ENCODE measurements at regions not wholly inside any gene's neighbourhood (a gene's known extent, or its start where the extent isn't known, plus 50 kb on each side); places are given as distances from the start of the nearest gene placed in this dataset.
"Not testable (repeated sequence)": the region's sequence is repeated elsewhere in the genome, so short reads cannot be mapped to it uniquely, and the experiment has no call there.

DNA sequence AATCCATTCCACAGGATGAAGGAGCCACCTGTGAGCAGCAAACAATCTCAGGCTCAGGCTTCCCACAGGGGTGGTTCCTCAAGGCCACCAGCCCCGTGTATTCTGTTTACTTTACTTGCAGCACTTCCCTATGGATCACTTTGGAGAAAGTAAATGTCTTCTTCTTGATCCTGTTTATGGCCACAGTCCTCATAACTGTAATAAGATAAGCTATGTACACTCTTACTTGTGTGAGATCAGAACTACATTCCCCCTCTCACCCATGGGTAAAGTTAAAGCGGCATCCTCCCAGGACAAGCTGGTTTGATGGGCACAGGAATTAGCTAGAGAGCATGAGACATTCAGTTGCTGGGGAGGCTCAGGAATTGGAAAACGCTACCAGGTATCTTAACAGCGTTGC is 86.1 kb downstream of the TMEM215 start:
- Mint-ChIP-seq H3K9me3 (ENCODE audit: insufficient read depth) (no peaks in the 10 kb centered on the region), H3K36me3 (ENCODE audit: low read depth) (no peaks in the 10 kb centered on the region), H3K27me3 (ENCODE audit: low read depth) (peaks cover 6% of the 10 kb centered on the region), H3K4me3 (no peak overlapping the region), H3K4me1 (ENCODE audit: low read depth) (no peaks in the 10 kb centered on the region), H3K27ac (no peak overlapping the region)
- ChIA-PET POLR2A (no interaction called here), CTCF (no interaction called here)
- ATAC-seq (no peak), DNase-seq (no peak)

DNA sequence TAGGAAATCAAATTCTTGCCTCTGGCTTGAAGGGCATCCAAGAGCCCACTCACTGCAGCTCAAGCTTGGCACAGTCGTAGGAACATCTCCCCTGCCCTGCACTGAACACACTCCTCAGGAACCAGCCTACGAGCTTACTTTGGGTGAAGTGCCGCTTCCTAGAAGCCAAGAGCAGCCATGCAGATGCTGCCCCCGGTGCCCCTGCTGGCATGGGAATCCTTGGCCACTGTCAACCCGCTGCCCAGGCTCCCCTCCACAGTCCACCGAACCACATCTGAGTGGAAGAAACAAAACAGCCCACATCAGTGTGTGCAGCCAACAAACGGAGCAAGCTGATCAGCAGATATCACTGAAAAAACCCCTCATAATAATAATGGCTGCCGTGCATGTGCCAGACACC is 89.8 kb downstream of the TMEM215 start:
- Mint-ChIP-seq H3K36me3 (ENCODE audit: low read depth) (no peaks in the 10 kb centered on the region), H3K4me3 (no peak overlapping the region), H3K27me3 (ENCODE audit: low read depth) (peaks cover 6% of the 10 kb centered on the region), H3K27ac (no peak overlapping the region), H3K9me3 (ENCODE audit: insufficient read depth) (no peaks in the 10 kb centered on the region), H3K4me1 (ENCODE audit: low read depth) (peaks cover 4% of the 10 kb centered on the region)
- DNase-seq, result no peak
- ChIA-PET CTCF (no interaction called here), POLR2A (no interaction called here)
- ATAC-seq, result no peak

GRCh38 chr9:32873553-32873952 is 90.2 kb downstream of the TMEM215 start:
- Mint-ChIP-seq H3K9me3 (ENCODE audit: insufficient read depth) (no peaks in the 10 kb centered on the region), H3K27ac (no peak overlapping the region), H3K4me3 (no peak overlapping the region), H3K4me1 (ENCODE audit: low read depth) (peaks cover 4% of the 10 kb centered on the region), H3K27me3 (ENCODE audit: low read depth) (peaks cover 6% of the 10 kb centered on the region), H3K36me3 (ENCODE audit: low read depth) (no peaks in the 10 kb centered on the region)
- CTCF ChIA-PET, result no interaction called here
- no peak for ATAC-seq
- DNase-seq, result no peak
- POLR2A ChIA-PET, result no interaction called here

GRCh38 chr9:32875242-32875641 is 91.9 kb downstream of the TMEM215 start:
- no peak for DNase-seq
- Mint-ChIP-seq H3K27ac (no peak overlapping the region), H3K4me1 (ENCODE audit: low read depth) (peaks cover 4% of the 10 kb centered on the region), H3K36me3 (ENCODE audit: low read depth) (no peaks in the 10 kb centered on the region), H3K9me3 (ENCODE audit: insufficient read depth) (no peaks in the 10 kb centered on the region), H3K27me3 (ENCODE audit: low read depth) (no peaks in the 10 kb centered on the region), H3K4me3 (no peak overlapping the region)
- POLR2A ChIA-PET, result no interaction called here
- no peak for ATAC-seq
- CTCF ChIA-PET, result no interaction called here

DNA sequence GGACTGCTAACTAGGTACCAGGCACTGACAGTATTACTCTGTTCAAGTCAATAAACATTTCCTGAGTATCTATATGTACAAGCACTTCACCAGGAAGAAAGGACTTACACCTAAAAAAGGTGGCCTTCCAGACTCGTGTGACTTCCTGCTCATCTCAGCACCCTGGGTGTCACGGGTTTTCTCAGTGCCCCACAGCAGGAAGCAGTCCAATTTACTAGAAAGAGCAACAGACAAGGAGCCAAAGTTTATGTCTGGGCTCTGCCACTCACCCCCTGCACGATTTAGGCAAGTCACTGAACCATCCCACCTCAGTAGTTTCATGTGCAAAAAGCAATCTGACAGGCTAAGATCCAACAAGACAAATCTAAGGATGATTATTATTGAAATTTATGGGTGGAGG is 92.4 kb downstream of the TMEM215 start:
- Mint-ChIP-seq H3K36me3 (ENCODE audit: low read depth) (no peaks in the 10 kb centered on the region), H3K9me3 (ENCODE audit: insufficient read depth) (no peaks in the 10 kb centered on the region), H3K27ac (no peak overlapping the region), H3K4me1 (ENCODE audit: low read depth) (peaks cover 4% of the 10 kb centered on the region), H3K27me3 (ENCODE audit: low read depth) (no peaks in the 10 kb centered on the region), H3K4me3 (no peak overlapping the region)
- DNase-seq (no peak), ATAC-seq (no peak)
- ChIA-PET POLR2A (no interaction called here), CTCF (no interaction called here)

GRCh38 chr9:32877103-32877502 is 93.8 kb downstream of the TMEM215 start:
- H3K27me3 Mint-ChIP-seq (ENCODE audit: low read depth), result no peaks in the 10 kb centered on the region
- no peaks in the 10 kb centered on the region for H3K36me3 Mint-ChIP-seq (ENCODE audit: low read depth)
- ATAC-seq (no peak), DNase-seq (no peak)
- H3K4me3 Mint-ChIP-seq, result no peak overlapping the region
- H3K27ac Mint-ChIP-seq, result no peak overlapping the region
- CTCF ChIA-PET, result interaction anchor here (0.7 kb wide), 1 partner anchor 11 kb away, joined by 3 read pairs; no protein-coding TSS in a partner anchor
- H3K9me3 Mint-ChIP-seq (ENCODE audit: insufficient read depth), result no peaks in the 10 kb centered on the region
- POLR2A ChIA-PET, result no interaction called here
- H3K4me1 Mint-ChIP-seq (ENCODE audit: low read depth), result peaks cover 4% of the 10 kb centered on the region

DNA sequence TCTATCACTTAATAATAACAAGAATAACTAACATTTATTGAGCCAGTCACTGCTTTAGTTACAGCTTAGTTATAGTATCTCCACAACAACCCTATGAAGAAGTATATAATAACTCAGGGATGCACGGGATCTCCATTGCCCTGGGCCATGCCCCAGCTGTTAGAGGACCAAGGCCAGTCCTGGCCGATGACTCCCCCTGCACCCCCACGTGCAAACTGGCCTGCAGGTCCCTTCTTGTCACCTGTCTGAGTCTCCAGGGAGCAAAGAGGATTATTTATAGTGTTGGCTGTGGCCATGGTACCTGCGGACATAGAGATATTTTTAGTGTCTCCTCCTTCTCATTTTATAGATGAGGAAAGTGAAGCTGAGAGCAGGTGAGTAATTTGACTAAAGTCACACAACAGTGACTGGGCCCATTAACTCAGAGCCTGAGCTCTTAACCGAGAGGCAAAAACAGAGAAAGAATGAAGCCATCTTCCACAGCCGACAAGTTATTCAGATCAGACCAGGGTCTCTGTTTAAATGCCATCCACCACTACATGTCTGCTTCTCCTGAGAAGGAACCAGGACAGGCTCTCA is 94.4 kb downstream of the TMEM215 start:
- no peak for ATAC-seq
- Mint-ChIP-seq H3K4me3 (no peak overlapping the region), H3K27ac (no peak overlapping the region), H3K36me3 (ENCODE audit: low read depth) (no peaks in the 10 kb centered on the region), H3K9me3 (ENCODE audit: insufficient read depth) (no peaks in the 10 kb centered on the region), H3K4me1 (ENCODE audit: low read depth) (peaks cover 4% of the 10 kb centered on the region), H3K27me3 (ENCODE audit: low read depth) (no peaks in the 10 kb centered on the region)
- no peak for DNase-seq
- CTCF ChIA-PET, result no interaction called here
- POLR2A ChIA-PET, result no interaction called here

- Mint-ChIP-seq H3K27ac (no peak overlapping the region), H3K4me1 (ENCODE audit: low read depth) (peaks cover 4% of the 10 kb centered on the region), H3K36me3 (ENCODE audit: low read depth) (no peaks in the 10 kb centered on the region), H3K9me3 (ENCODE audit: insufficient read depth) (no peaks in the 10 kb centered on the region), H3K4me3 (no peak overlapping the region), H3K27me3 (ENCODE audit: low read depth) (no peaks in the 10 kb centered on the region)
- ATAC-seq, result no peak
- CTCF ChIA-PET, result no interaction called here
- DNase-seq, result no peak
- POLR2A ChIA-PET, result no interaction called here
Observed at GRCh38 chr9:32879335-32879734, 96.0 kb downstream of the TMEM215 start.

GRCh38 chr9:32881948-32882347 is 98.6 kb downstream of the TMEM215 start:
- no peaks in the 10 kb centered on the region for H3K27me3 Mint-ChIP-seq (ENCODE audit: low read depth)

GRCh38 chr9:32882705-32883104 is 99.4 kb downstream of the TMEM215 start:
- no peaks in the 10 kb centered on the region for H3K36me3 Mint-ChIP-seq (ENCODE audit: low read depth)
- H3K4me1 Mint-ChIP-seq (ENCODE audit: low read depth), result no peaks in the 10 kb centered on the region
- no peak overlapping the region for H3K4me3 Mint-ChIP-seq
- no peak overlapping the region for H3K27ac Mint-ChIP-seq
- no peaks in the 10 kb centered on the region for H3K27me3 Mint-ChIP-seq (ENCODE audit: low read depth)
- H3K9me3 Mint-ChIP-seq (ENCODE audit: insufficient read depth), result no peaks in the 10 kb centered on the region
- ChIA-PET POLR2A (no interaction called here), CTCF (no interaction called here)
- no peak for ATAC-seq
- no peak for DNase-seq

More at GRCh38 chr9:32881948-32882347, 98.6 kb downstream of the TMEM215 start:
- no peaks in the 10 kb centered on the region for H3K36me3 Mint-ChIP-seq (ENCODE audit: low read depth)
- H3K27ac Mint-ChIP-seq, result no peak overlapping the region
- ChIA-PET POLR2A (no interaction called here), CTCF (no interaction called here)
- no peak for DNase-seq
- no peaks in the 10 kb centered on the region for H3K4me1 Mint-ChIP-seq (ENCODE audit: low read depth)
- no peak for ATAC-seq
- no peak overlapping the region for H3K4me3 Mint-ChIP-seq
- H3K9me3 Mint-ChIP-seq (ENCODE audit: insufficient read depth), result no peaks in the 10 kb centered on the region

- no peak for DNase-seq
- no peaks in the 10 kb centered on the region for H3K4me1 Mint-ChIP-seq (ENCODE audit: low read depth)
- no peaks in the 10 kb centered on the region for H3K36me3 Mint-ChIP-seq (ENCODE audit: low read depth)
- no peaks in the 10 kb centered on the region for H3K27me3 Mint-ChIP-seq (ENCODE audit: low read depth)
- H3K9me3 Mint-ChIP-seq (ENCODE audit: insufficient read depth), result no peaks in the 10 kb centered on the region
- POLR2A ChIA-PET, result no interaction called here
- no peak overlapping the region for H3K27ac Mint-ChIP-seq
- no peak overlapping the region for H3K4me3 Mint-ChIP-seq
- CTCF ChIA-PET, result no interaction called here
- no peak for ATAC-seq
Observed at GRCh38 chr9:32884482-32884881, 101.1 kb downstream of the TMEM215 start.

DNA sequence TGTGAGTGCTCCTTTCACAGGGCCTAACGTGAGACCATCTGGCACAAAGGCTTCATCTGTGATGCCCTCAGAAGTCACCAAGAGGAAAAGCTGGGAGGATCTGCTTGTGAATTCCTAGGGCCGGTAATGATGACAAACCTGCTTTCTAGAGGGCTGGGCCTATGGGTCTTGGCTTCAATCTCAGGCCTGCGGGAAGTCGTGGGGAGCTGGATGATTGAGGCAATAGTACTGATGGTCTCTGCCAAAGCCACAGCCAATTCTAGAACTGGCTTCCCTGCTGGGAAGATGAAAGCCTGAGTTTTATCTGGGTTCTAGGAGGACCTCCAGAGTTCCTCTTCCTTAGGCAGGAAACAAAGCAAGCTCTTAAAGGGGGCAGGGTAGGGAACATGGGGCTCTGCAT is 102.7 kb downstream of the TMEM215 start:
- POLR2A ChIA-PET, result no interaction called here
- CTCF ChIA-PET, result no interaction called here
- Mint-ChIP-seq H3K4me3 (no peak overlapping the region), H3K9me3 (ENCODE audit: insufficient read depth) (no peaks in the 10 kb centered on the region), H3K27me3 (ENCODE audit: low read depth) (no peaks in the 10 kb centered on the region), H3K27ac (no peak overlapping the region), H3K4me1 (ENCODE audit: low read depth) (no peaks in the 10 kb centered on the region), H3K36me3 (ENCODE audit: low read depth) (no peaks in the 10 kb centered on the region)
- DNase-seq, result no peak
- no peak for ATAC-seq

- H3K36me3 Mint-ChIP-seq (ENCODE audit: low read depth); H3K27me3 Mint-ChIP-seq (ENCODE audit: low read depth); H3K27ac Mint-ChIP-seq; H3K4me1 Mint-ChIP-seq (ENCODE audit: low read depth); CTCF ChIA-PET; H3K9me3 Mint-ChIP-seq (ENCODE audit: insufficient read depth); DNase-seq; H3K4me3 Mint-ChIP-seq; ATAC-seq: not testable (repeated sequence)
- POLR2A ChIA-PET, result interaction anchor here (0.7 kb wide), 1 partner anchor 14 kb away, joined by 5 read pairs; no protein-coding TSS in a partner anchor
Observed at GRCh38 chr9:32894485-32894884, 106.9 kb downstream of the APTX start.
